GM18870 (cell line): ENCODE measurements at regions not wholly inside any gene's neighbourhood (a gene's known extent, or its start where the extent isn't known, plus 50 kb on each side); places are given as distances from the start of the nearest gene placed in this dataset.

Experiments
- ATAC-seq: cut with Tn5 transposase; IDR thresholded peaks from one replicate; pipeline ENCODE4 v1.9.1; 2021; ENCODE audit warnings: moderate library complexity; ENCODE audit not compliant: unreplicated experiment

GRCh38 chr9:79880626-79881025 lies 308.9 kb downstream of the TLE4 start:
- ATAC-seq = peak; percentile 65

- no peak for ATAC-seq
These were observed 306.3 kb downstream of the TLE4 start for GRCh38 chr9:79877943-79878602.

- ATAC-seq = no peak
These were observed 296.9 kb downstream of the TLE4 start for GRCh38 chr9:79868567-79869189.

GRCh38 chr9:79862921-79863890 lies 291.4 kb downstream of the TLE4 start:
- ATAC-seq = no peak

GRCh38 chr9:79858508-79858907 lies 286.7 kb downstream of the TLE4 start:
- ATAC-seq = peak; percentile 73

- ATAC-seq = no peak
These were observed 285.4 kb downstream of the TLE4 start for GRCh38 chr9:79857188-79857587.

GRCh38 chr9:79847074-79847473 lies 275.3 kb downstream of the TLE4 start:
- ATAC-seq = no peak

GRCh38 chr9:79829566-79830302 lies 258.0 kb downstream of the TLE4 start:
- ATAC-seq = no peak

GRCh38 chr9:79824265-79824664 lies 252.5 kb downstream of the TLE4 start:
- ATAC-seq = peak; percentile 96

GRCh38 chr9:79817438-79818004 lies 245.8 kb downstream of the TLE4 start:
- peak; percentile 90 for ATAC-seq

- no peak for ATAC-seq
These were observed 241.5 kb downstream of the TLE4 start for GRCh38 chr9:79813258-79813638.

GRCh38 chr9:79812507-79813257 lies 240.9 kb downstream of the TLE4 start:
- peak; percentile 88 for ATAC-seq

GRCh38 chr9:79812099-79812498 lies 240.3 kb downstream of the TLE4 start:
- ATAC-seq = peak; percentile 6

- no peak for ATAC-seq
These were observed 238.2 kb downstream of the TLE4 start for GRCh38 chr9:79809931-79810330.

GRCh38 chr9:79809316-79809876 lies 237.6 kb downstream of the TLE4 start:
- ATAC-seq = no peak

- ATAC-seq = no peak
These were observed 236.2 kb downstream of the TLE4 start for GRCh38 chr9:79807971-79808370.

- no peak for ATAC-seq
These were observed 234.3 kb downstream of the TLE4 start for GRCh38 chr9:79806086-79806485.

GRCh38 chr9:79801459-79801858 lies 229.7 kb downstream of the TLE4 start:
- no peak for ATAC-seq

- ATAC-seq = no peak
These were observed 228.8 kb downstream of the TLE4 start for GRCh38 chr9:79800578-79800977.
